ENCODE measurements at regions not wholly inside any gene's neighbourhood (a gene's known extent, or its start where the extent isn't known, plus 50 kb on each side); places are given as distances from the start of the nearest gene placed in this dataset.

DNA sequence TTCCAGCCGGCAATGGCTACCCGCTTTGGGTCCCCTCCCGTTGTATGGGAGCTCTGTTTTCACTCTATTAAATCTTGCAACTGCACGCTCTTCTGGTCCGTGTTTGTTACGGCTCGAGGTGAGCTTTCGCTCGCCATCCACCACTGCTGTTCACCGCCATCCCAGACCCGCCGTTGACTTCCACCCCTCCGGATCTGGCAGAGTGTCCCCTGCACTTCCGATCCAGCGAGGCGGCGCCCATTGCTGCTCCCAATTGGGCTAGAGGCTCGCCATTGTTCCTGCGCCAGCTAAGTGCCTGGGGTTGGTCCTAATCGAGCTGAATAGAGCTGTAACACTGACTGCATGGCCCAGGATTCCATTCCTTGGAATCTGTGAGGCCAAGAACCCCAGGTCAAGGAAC is 359.9 kb downstream of the CTTN start:
- no peak for DNase-seq (ENCODE audit: extremely low read depth in 1 of 4, low spot score in 3 of 4)
- no peak for TF ChIP-seq TRIM28 (IDR thresholded peaks at IDR 0.05)
- TF ChIP-seq, protein P1, sequence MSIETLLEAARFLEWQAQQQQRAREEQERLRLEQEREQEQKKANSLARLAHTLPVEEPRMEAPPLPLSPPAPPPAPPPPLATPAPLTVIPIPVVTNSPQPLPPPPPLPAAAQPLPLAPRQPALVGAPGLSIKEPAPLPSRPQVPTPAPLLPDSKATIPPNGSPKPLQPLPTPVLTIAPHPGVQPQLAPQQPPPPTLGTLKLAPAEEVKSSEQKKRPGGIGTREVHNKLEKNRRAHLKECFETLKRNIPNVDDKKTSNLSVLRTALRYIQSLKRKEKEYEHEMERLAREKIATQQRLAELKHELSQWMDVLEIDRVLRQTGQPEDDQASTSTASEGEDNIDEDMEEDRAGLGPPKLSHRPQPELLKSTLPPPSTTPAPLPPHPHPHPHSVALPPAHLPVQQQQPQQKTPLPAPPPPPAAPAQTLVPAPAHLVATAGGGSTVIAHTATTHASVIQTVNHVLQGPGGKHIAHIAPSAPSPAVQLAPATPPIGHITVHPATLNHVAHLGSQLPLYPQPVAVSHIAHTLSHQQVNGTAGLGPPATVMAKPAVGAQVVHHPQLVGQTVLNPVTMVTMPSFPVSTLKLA (conservative IDR thresholded peaks at IDR 0.05), result no peak
- TF ChIP-seq COPS2 (conservative IDR thresholded peaks at IDR 0.05), result no peak
- no peak for TF ChIP-seq NR0B1 (IDR thresholded peaks at IDR 0.05; ENCODE audit: partially characterized antibody)
- TF ChIP-seq SIN3B (IDR thresholded peaks at IDR 0.05; ENCODE audit: low read depth), result no peak
- TF ChIP-seq RBM22 (IDR thresholded peaks at IDR 0.05; ENCODE audit: low read depth, low read length, poor library complexity, severe bottlenecking), result no peak
- no peak for TF ChIP-seq KDM2B (CRISPR knock-in tag; IDR thresholded peaks at IDR 0.05)
- TF ChIP-seq, protein P2, sequence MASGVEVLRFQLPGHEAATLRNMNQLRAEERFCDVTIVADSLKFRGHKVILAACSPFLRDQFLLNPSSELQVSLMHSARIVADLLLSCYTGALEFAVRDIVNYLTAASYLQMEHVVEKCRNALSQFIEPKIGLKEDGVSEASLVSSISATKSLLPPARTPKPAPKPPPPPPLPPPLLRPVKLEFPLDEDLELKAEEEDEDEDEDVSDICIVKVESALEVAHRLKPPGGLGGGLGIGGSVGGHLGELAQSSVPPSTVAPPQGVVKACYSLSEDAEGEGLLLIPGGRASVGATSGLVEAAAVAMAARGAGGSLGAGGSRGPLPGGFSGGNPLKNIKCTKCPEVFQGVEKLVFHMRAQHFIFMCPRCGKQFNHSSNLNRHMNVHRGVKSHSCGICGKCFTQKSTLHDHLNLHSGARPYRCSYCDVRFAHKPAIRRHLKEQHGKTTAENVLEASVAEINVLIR (CRISPR knock-in tag; IDR thresholded peaks at IDR 0.05), result no peak
- no peak for TF ChIP-seq BACH1 (tag; IDR thresholded peaks at IDR 0.05)
- TF ChIP-seq, protein P3, sequence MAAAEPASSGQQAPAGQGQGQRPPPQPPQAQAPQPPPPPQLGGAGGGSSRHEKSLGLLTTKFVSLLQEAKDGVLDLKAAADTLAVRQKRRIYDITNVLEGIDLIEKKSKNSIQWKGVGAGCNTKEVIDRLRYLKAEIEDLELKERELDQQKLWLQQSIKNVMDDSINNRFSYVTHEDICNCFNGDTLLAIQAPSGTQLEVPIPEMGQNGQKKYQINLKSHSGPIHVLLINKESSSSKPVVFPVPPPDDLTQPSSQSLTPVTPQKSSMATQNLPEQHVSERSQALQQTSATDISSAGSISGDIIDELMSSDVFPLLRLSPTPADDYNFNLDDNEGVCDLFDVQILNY (CRISPR knock-in tag; IDR thresholded peaks at IDR 0.05), result no peak
- TF ChIP-seq ZNF75A (CRISPR knock-in tag; IDR thresholded peaks at IDR 0.05), result no peak
- TF ChIP-seq SP1 (CRISPR knock-in tag; IDR thresholded peaks at IDR 0.05), result no peak
- TF ChIP-seq, protein P4, sequence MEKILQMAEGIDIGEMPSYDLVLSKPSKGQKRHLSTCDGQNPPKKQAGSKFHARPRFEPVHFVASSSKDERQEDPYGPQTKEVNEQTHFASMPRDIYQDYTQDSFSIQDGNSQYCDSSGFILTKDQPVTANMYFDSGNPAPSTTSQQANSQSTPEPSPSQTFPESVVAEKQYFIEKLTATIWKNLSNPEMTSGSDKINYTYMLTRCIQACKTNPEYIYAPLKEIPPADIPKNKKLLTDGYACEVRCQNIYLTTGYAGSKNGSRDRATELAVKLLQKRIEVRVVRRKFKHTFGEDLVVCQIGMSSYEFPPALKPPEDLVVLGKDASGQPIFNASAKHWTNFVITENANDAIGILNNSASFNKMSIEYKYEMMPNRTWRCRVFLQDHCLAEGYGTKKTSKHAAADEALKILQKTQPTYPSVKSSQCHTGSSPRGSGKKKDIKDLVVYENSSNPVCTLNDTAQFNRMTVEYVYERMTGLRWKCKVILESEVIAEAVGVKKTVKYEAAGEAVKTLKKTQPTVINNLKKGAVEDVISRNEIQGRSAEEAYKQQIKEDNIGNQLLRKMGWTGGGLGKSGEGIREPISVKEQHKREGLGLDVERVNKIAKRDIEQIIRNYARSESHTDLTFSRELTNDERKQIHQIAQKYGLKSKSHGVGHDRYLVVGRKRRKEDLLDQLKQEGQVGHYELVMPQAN (IDR thresholded peaks at IDR 0.05; ENCODE audit: borderline replicate concordance), result no peak
- no peak for TF ChIP-seq DMBX1 (CRISPR knock-in tag; IDR thresholded peaks at IDR 0.05; ENCODE audit: borderline replicate concordance)
- TF ChIP-seq ZNF239 (CRISPR knock-in tag; IDR thresholded peaks at IDR 0.05), result no peak
- TF ChIP-seq, protein P5, sequence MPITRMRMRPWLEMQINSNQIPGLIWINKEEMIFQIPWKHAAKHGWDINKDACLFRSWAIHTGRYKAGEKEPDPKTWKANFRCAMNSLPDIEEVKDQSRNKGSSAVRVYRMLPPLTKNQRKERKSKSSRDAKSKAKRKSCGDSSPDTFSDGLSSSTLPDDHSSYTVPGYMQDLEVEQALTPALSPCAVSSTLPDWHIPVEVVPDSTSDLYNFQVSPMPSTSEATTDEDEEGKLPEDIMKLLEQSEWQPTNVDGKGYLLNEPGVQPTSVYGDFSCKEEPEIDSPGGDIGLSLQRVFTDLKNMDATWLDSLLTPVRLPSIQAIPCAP (CRISPR knock-in tag; IDR thresholded peaks at IDR 0.05; ENCODE audit: borderline replicate concordance), result no peak

More for the DNA sequence above, 359.9 kb downstream of the CTTN start:
- no peaks in the 10 kb centered on the region for H3K9me3 ChIP-seq (replicated peaks; ENCODE audit: control insufficient read depth, insufficient read depth, low read depth, low read length)
- H3K36me3 ChIP-seq (ENCODE audit: control insufficient read depth, insufficient read depth, low read length), result no peaks in the 10 kb centered on the region
- peaks cover 0 to 26% of the 10 kb centered on the region in 2 experiments; a peak in 4 of 5 replicates for H3K27me3 ChIP-seq (ENCODE audit: control insufficient read depth in 2 of 2, insufficient read depth in 2 of 2, low read length in 2 of 2)
- H4K20me1 ChIP-seq (replicated peaks; ENCODE audit: control insufficient read depth, insufficient read depth, low read length), result peaks cover 4% of the 10 kb centered on the region; the same call in 1 of the 2 replicates
- FAIRE-seq (no peak), ATAC-seq (no peak)
- no peak overlapping the region for H2AFZ ChIP-seq (ENCODE audit: low read depth, low read length)
- CTCF ChIA-PET (ENCODE audit: low intra/inter-chr PET ratio), result no interaction called here
- H3K9ac ChIP-seq (ENCODE audit: insufficient read depth in 1 of 2, low read depth in 2 of 2, low read length in 2 of 2), result no peak overlapping the region
- in situ Hi-C loops (cut with MboI), result no loop called here
- POLR2A ChIA-PET, result no interaction called here
- intact Hi-C loops (cut with micrococcal nuclease), result loop anchor here (5.0 kb wide), 1 partner anchor 291 kb away; no protein-coding TSS in a partner anchor
- H3K27ac ChIP-seq (ENCODE audit: extremely low read depth, low read depth, low read length), result no peak overlapping the region
- WGBS (ENCODE audit: insufficient coverage, low coverage, missing lambda C conversion rate), result under 1% methylated on average over 19 of the region's 20 CpGs
- no peaks in the 10 kb centered on the region for H3K9me1 ChIP-seq (ENCODE audit: control insufficient read depth, insufficient read depth, low read length)
- no peaks in the 10 kb centered on the region for H3K79me2 ChIP-seq (ENCODE audit: control insufficient read depth, insufficient read depth, low read length)
- H3K4me2 ChIP-seq (ENCODE audit: insufficient read depth, low read length), result no peak overlapping the region
- no peak overlapping the region for H3K4me3 ChIP-seq
- no TSS peak for BruUV-seq (replicated peaks)
- peaks cover 0 to 9% of the 10 kb centered on the region in 2 experiments; a peak in 1 of 5 replicates for H3K4me1 ChIP-seq (replicated peaks in 1 of 2; ENCODE audit: control insufficient read depth in 2 of 2, insufficient read depth in 2 of 2, low read length in 2 of 2)

Measured in K562 (cell line).